SH-SY5Y (cell line): ENCODE measurements at regions not wholly inside any gene's neighbourhood (a gene's known extent, or its start where the extent isn't known, plus 50 kb on each side); places are given as distances from the start of the nearest gene placed in this dataset.

Experiments used
- GATA2 ChIP-seq: IDR thresholded peaks from 2 replicates; pipeline ENCODE4 v1.6.1; 2011; ENCODE audit warnings: mild to moderate bottlenecking, low read depth, low read length
- GATA3 ChIP-seq: IDR thresholded peaks from 2 replicates; pipeline ENCODE4 v1.6.1; 2011; ENCODE audit warnings: low read depth, mild to moderate bottlenecking, low read length, moderate library complexity

DNA sequence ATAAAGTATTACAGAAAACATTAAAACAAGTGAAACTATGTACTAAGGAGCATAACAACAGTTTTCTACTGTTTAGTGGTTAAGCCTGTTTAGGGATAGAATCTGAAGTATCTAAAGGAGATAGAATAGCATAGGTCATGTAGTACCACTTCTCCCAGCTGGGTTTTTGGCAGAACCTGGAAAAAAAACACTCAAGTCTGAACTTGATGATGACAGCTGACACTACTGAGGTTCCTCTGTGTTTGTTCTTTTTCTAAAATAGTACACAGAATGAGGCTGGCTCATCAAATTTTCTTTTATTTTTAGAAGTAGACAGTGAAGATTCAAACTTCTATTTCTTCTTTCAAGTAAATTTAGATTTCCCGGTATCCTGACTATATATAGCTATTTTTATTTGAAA lies 203.8 kb upstream of the ACO1 start:
- TF ChIP-seq GATA2 (no peak), GATA3 (no peak)
